ENCODE measurements at regions not wholly inside any gene's neighbourhood (a gene's known extent, or its start where the extent isn't known, plus 50 kb on each side); places are given as distances from the start of the nearest gene placed in this dataset.
"Not testable (repeated sequence)": the region's sequence is repeated elsewhere in the genome, so short reads cannot be mapped to it uniquely, and the experiment has no call there.

- Histone ChIP-seq H3K27me3 (no peaks in the 10 kb centered on the region), H3K36me3 (no peaks in the 10 kb centered on the region), H3K9me3 (no peaks in the 10 kb centered on the region), H3K4me1 (peaks cover 21% of the 10 kb centered on the region), H3K4me3 (no peak overlapping the region), H3K27ac (no peak overlapping the region)
- no peak for DNase-seq (ENCODE audit: extremely low spot score in 2 of 2)
- intact Hi-C loops (cut with DNase I): loop anchor here (5.0 kb wide), 1 partner anchor 255 kb away; the partner anchor contains the start of gene RNF152
- no peak for TF ChIP-seq CTCF (IDR thresholded peaks at IDR 0.05)
- TF ChIP-seq POLR2A (IDR thresholded peaks at IDR 0.05): no peak
- TF ChIP-seq POLR2AphosphoS5 (IDR thresholded peaks at IDR 0.05; ENCODE audit: insufficient read depth in 1 of 2, low read depth in 1 of 2): no peak
These were observed 255.5 kb downstream of the RNF152 start for GRCh38 chr18:61637319-61637718.

- no peaks in the 10 kb centered on the region for H3K36me3 ChIP-seq
- peaks cover 21% of the 10 kb centered on the region for H3K4me1 ChIP-seq
- DNase-seq (ENCODE audit: extremely low spot score in 2 of 2): no peak
- H3K27me3 ChIP-seq: no peaks in the 10 kb centered on the region
- H3K4me3 ChIP-seq: no peak overlapping the region
- TF ChIP-seq CTCF (IDR thresholded peaks at IDR 0.05) (peak in 2 of 3 experiments; percentile 17 to 68), POLR2A (IDR thresholded peaks at IDR 0.05) (no peak), POLR2AphosphoS5 (IDR thresholded peaks at IDR 0.05; ENCODE audit: insufficient read depth in 1 of 2, low read depth in 1 of 2) (no peak)
- intact Hi-C loops (cut with DNase I): loop anchor here (2.0 to 5.0 kb wide), 2 partner anchors 77 to 256 kb away; partner anchors contain the start of gene RNF152
- no peak overlapping the region for H3K27ac ChIP-seq
- H3K9me3 ChIP-seq: no peaks in the 10 kb centered on the region
These were observed 256.8 kb downstream of the RNF152 start for GRCh38 chr18:61635901-61636528.

- no peaks in the 10 kb centered on the region for H3K36me3 ChIP-seq
- intact Hi-C loops (cut with DNase I): no loop called here
- H3K27me3 ChIP-seq: no peaks in the 10 kb centered on the region
- H3K4me3 ChIP-seq: no peak overlapping the region
- TF ChIP-seq POLR2A (IDR thresholded peaks at IDR 0.05) (no peak), POLR2AphosphoS5 (IDR thresholded peaks at IDR 0.05; ENCODE audit: insufficient read depth in 1 of 2, low read depth in 1 of 2) (no peak), CTCF (IDR thresholded peaks at IDR 0.05) (no peak)
- H3K27ac ChIP-seq: no peak overlapping the region
- DNase-seq (ENCODE audit: extremely low spot score in 2 of 2): no peak
- H3K9me3 ChIP-seq: no peaks in the 10 kb centered on the region
- H3K4me1 ChIP-seq: no peaks in the 10 kb centered on the region
These were observed 264.7 kb downstream of the RNF152 start for GRCh38 chr18:61628085-61628484.

- H3K27me3 ChIP-seq; H3K4me3 ChIP-seq; DNase-seq (ENCODE audit: extremely low spot score in 2 of 2); H3K4me1 ChIP-seq; H3K9me3 ChIP-seq; H3K36me3 ChIP-seq; intact Hi-C loops (cut with DNase I); H3K27ac ChIP-seq: not testable (repeated sequence)
These were observed 268.2 kb downstream of the RNF152 start for GRCh38 chr18:61624631-61625030.

- DNase-seq (ENCODE audit: extremely low spot score in 2 of 2): no peak
- H3K4me1 ChIP-seq: no peaks in the 10 kb centered on the region
- no peaks in the 10 kb centered on the region for H3K36me3 ChIP-seq
- intact Hi-C loops (cut with DNase I): no loop called here
- TF ChIP-seq POLR2A (IDR thresholded peaks at IDR 0.05) (no peak), CTCF (IDR thresholded peaks at IDR 0.05) (no peak), POLR2AphosphoS5 (IDR thresholded peaks at IDR 0.05; ENCODE audit: insufficient read depth in 1 of 2, low read depth in 1 of 2) (no peak)
- H3K9me3 ChIP-seq: no peaks in the 10 kb centered on the region
- H3K4me3 ChIP-seq: no peak overlapping the region
- no peaks in the 10 kb centered on the region for H3K27me3 ChIP-seq
- H3K27ac ChIP-seq: no peak overlapping the region
These were observed 273.0 kb downstream of the RNF152 start for GRCh38 chr18:61619783-61620182.

All from vagina (tissue), 2 donors.